Activated CD4-positive, alpha-beta T cell treated with anti-CD3 and anti-CD28 coated beads, Interleukin-2, amount 10 ng/mL, durations not matched to agents 7 days and 5 days (primary cell): ENCODE measurements at regions not wholly inside any gene's neighbourhood (a gene's known extent, or its start where the extent isn't known, plus 50 kb on each side); places are given as distances from the start of the nearest gene placed in this dataset.

ENCODE experiments used
- CTCF ChIA-PET: fragments of 350-600 bp; sonication (Branson Sonifier 250); formaldehyde crosslinking; loops from one replicate; lab custom pipeline; 2021; ENCODE audit warnings: antibody characterized with exemption; lab: Charles Lee
- POLR2A ChIA-PET: fragments of 350-600 bp; sonication (Branson Sonifier 250); formaldehyde crosslinking; loops from one replicate; lab custom pipeline; 2021; ENCODE audit warnings: antibody characterized with exemption; lab: Charles Lee
- DNase-seq: peaks from one replicate; pipeline ENCODE4 v3.0.0-alpha.2; 2020
- H3K27ac Mint-ChIP-seq: one replicate; pipeline ENCODE4 v1.8.0; 2021; ENCODE audit warnings: mild to moderate bottlenecking, moderate library complexity, mixed read lengths
- H3K27me3 Mint-ChIP-seq: one replicate; pipeline ENCODE4 v1.8.0; 2021; ENCODE audit warnings: mixed read lengths
- H3K36me3 Mint-ChIP-seq: one replicate; pipeline ENCODE4 v1.8.0; 2021; ENCODE audit warnings: low read depth, mixed read lengths
- H3K4me1 Mint-ChIP-seq: one replicate; pipeline ENCODE4 v1.8.0; 2021; ENCODE audit warnings: mixed read lengths
- H3K4me3 Mint-ChIP-seq: one replicate; pipeline ENCODE4 v1.8.0; 2021; ENCODE audit warnings: mild to moderate bottlenecking, moderate library complexity, mixed read lengths
- H3K9me3 Mint-ChIP-seq: one replicate; pipeline ENCODE4 v1.8.0; 2021; ENCODE audit warnings: mixed read lengths

DNA sequence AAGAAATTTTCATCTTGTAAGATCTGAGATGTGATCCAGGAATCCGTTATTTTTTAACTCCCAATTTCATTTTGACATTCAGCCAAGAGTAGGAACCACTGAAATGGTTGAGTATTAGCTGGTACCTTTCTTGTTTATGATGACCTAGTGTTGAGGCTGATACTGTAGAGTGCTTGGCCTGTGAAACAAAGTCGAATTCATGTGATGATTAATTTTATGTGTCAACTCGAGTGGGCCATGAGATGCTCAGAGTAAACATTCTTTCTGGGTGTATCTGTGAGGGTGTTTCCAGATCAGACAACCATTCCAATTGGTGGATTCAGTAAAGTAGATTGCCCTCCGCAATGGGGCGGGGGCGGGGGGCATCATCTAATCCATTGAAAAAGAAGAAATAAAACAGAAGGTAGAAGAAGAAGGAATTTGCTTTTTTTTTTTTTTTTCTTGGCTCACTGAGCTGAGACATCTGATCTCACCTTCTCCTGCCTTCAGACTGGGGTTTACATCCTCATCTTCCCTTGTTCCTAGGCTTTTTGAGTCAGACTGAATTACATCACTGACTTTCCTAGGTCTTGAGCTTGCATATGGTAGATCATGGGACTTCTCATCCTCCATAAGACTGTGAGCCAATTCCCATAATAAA lies 264.6 kb upstream of the KCNJ16 start:
- no peaks in the 10 kb centered on the region for H3K4me1 Mint-ChIP-seq
- H3K9me3 Mint-ChIP-seq = no peaks in the 10 kb centered on the region
- no peak for DNase-seq
- H3K36me3 Mint-ChIP-seq = no peaks in the 10 kb centered on the region
- CTCF ChIA-PET = no interaction called here
- H3K27ac Mint-ChIP-seq = no peak overlapping the region
- no peak overlapping the region for H3K4me3 Mint-ChIP-seq
- POLR2A ChIA-PET = no interaction called here
- H3K27me3 Mint-ChIP-seq = no peaks in the 10 kb centered on the region

DNA sequence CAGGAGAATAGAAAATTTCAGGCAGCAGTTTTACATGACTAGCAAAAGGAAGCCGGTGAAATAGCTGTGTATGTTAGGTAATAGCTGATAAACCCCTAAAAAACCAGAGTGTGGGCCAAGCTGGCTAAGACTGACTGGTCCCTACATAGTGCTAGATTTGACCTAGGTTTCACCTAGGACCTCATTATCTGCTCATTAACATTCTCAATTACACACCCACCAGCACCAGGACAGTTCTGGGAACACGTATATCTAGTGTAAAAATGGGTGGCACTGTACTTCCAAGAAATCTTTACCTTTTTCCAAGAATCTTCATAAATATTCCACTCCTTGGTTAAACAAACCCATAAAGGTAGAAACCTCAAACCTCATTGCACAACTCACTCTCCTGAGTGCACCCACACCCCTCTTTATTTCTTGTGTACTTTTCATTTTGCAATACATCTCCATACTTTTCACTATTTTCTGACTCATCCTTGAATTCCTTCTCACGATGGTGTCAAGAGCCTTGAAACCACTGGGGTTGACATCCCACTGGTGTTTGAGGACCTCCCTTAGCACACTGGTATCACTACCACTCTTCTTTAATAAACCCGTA lies 262.7 kb upstream of the KCNJ16 start:
- no peak for DNase-seq
- Mint-ChIP-seq H3K27ac (no peak overlapping the region), H3K9me3 (no peaks in the 10 kb centered on the region), H3K4me3 (no peak overlapping the region), H3K4me1 (no peaks in the 10 kb centered on the region), H3K27me3 (no peaks in the 10 kb centered on the region), H3K36me3 (no peaks in the 10 kb centered on the region)
- ChIA-PET POLR2A (interaction anchor here (0.6 kb wide), 1 partner anchor 55 kb away, joined by 3 read pairs; no protein-coding TSS in a partner anchor), CTCF (interaction anchor here (0.6 kb wide), 1 partner anchor 16 kb away, joined by 3 read pairs; no protein-coding TSS in a partner anchor)

DNA sequence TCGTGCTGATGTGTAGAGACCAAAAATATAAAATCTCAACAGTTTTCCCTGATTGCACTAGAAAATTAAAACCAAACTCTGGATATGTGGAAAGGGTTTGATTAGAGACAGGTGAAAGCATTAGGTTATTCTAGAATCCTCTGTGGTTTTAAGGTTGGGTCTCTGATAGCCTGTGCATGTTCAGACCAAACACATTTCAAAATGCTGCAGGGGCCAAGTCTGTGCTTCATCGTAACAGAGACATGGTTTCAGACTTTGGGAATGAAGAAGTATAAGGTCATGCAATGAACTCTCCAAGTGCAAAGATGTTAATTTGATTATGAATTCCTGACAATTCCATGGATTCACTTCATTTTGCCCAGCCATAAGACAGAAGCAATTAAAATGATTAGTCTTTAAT lies 261.0 kb upstream of the KCNJ16 start:
- DNase-seq = no peak
- Mint-ChIP-seq H3K9me3 (peaks cover 6% of the 10 kb centered on the region), H3K4me1 (no peaks in the 10 kb centered on the region), H3K4me3 (no peak overlapping the region), H3K27ac (no peak overlapping the region), H3K27me3 (no peaks in the 10 kb centered on the region), H3K36me3 (no peaks in the 10 kb centered on the region)
- CTCF ChIA-PET = no interaction called here
- POLR2A ChIA-PET = no interaction called here

DNA sequence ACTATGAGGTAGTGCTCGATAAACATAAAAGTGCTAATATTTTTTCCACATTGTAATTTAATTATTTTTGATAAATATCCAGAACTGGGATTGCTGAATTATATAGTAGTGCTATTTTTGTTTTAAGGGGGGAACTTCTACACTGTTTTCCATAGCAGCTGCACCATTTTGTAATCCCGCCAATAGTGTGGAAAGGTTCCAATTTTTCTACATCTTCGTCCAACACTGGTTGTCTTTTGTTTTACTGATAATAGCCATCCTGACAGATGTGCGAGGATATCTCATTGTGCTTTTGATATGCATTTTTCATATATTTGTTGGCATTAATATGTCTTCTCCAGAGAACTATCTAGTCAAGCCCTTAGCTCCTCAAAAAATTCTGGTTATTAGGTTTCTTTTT lies 259.6 kb upstream of the KCNJ16 start:
- peaks cover 6% of the 10 kb centered on the region for H3K9me3 Mint-ChIP-seq
- DNase-seq = no peak
- H3K27ac Mint-ChIP-seq = no peak overlapping the region
- no peaks in the 10 kb centered on the region for H3K4me1 Mint-ChIP-seq
- POLR2A ChIA-PET = no interaction called here
- H3K4me3 Mint-ChIP-seq = no peak overlapping the region
- H3K36me3 Mint-ChIP-seq = no peaks in the 10 kb centered on the region
- H3K27me3 Mint-ChIP-seq = no peaks in the 10 kb centered on the region
- CTCF ChIA-PET = no interaction called here

DNA sequence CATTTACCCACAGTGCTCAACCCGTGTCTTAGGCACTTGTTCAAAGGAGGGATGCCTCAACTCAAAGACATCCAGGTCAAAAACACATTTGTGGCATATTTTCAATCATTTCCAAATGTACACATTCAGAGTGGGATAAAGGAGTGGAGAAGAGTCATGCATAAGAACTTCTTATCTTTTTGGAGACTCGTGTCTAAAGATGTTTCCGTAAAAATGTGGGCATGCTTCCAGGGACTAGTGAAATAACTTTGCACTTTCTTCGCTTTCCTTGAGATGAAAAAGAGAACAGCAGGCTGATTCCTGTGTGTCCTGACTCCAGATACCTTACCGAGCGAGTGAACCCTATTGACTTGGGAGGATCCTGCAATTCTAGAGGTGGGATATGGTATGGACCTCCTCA lies 256.6 kb upstream of the KCNJ16 start:
- H3K4me1 Mint-ChIP-seq = no peaks in the 10 kb centered on the region
- H3K4me3 Mint-ChIP-seq = no peak overlapping the region
- CTCF ChIA-PET = no interaction called here
- DNase-seq = no peak
- no peak overlapping the region for H3K27ac Mint-ChIP-seq
- H3K9me3 Mint-ChIP-seq = peaks cover 6% of the 10 kb centered on the region
- POLR2A ChIA-PET = no interaction called here
- no peaks in the 10 kb centered on the region for H3K27me3 Mint-ChIP-seq
- no peaks in the 10 kb centered on the region for H3K36me3 Mint-ChIP-seq

DNA sequence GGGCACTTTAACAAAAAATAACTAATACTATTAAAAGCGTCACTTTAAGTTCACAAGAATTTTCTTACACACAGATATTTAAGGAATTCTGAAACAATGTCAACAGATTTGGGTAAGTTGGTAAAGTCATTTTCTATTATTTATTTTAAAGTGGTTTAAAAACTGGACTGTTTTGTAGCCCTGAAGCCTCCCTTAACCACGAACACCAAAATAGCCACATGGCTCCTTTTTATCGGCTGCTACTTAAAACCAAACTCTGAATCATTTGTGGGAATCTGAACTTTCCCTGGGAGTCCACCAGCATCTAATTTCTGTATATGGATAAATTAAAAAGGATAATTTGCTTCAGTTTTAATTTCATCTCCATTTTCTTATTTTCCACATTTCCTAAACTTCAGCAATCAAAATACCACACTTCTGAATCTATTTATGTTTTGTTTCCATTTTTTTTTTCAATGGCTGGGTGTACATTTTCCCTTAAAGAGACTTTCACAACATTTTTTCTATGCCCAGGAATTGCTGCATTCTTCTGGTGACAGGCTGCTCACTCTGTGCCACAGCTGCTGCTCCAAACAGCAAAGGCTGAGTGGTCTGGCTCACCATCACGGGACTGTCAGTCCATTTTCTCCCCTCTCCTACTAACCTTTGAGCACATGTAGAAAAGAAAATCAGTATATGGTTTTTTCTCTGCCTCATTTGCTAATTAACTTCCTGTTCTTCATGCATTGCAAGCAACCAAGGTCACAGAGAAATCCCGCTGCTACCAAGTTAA lies 255.5 kb upstream of the KCNJ16 start:
- CTCF ChIA-PET = no interaction called here
- no peaks in the 10 kb centered on the region for H3K27me3 Mint-ChIP-seq
- H3K27ac Mint-ChIP-seq = no peak overlapping the region
- H3K4me1 Mint-ChIP-seq = no peaks in the 10 kb centered on the region
- no peaks in the 10 kb centered on the region for H3K36me3 Mint-ChIP-seq
- H3K4me3 Mint-ChIP-seq = no peak overlapping the region
- no peak for DNase-seq
- peaks cover 6% of the 10 kb centered on the region for H3K9me3 Mint-ChIP-seq
- POLR2A ChIA-PET = no interaction called here

DNA sequence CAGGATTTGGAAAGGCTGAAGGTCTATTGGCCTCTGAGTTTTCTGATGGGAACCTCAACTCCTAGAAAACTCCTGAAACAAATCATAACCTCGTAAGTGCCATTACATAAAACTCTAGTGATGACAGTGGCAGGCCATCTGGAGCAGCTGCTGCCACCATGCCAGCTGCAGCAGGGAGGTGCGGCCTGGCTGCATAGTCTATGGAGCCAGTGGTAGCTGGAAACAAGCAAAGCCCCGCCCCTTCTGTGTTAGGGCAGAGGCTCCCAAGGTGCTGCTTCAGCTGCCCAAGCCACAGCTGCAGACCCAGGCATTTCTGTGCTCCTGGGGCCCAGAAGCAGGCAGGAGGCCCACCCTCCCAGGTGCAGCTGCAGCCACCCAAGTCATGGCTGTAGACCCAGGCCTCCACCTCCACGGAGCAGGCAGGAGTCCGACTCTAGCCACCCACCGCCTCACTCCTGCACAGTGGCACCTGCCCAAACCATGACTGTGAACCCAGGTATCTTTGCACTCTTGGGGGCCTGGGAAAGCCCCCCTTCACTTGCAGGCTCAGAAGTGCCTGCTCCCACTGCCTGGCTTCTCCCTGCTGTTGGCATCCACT lies 254.1 kb upstream of the KCNJ16 start:
- Mint-ChIP-seq H3K27me3 (no peaks in the 10 kb centered on the region), H3K4me3 (no peak overlapping the region), H3K9me3 (peaks cover 9% of the 10 kb centered on the region), H3K27ac (no peak overlapping the region), H3K4me1 (no peaks in the 10 kb centered on the region), H3K36me3 (no peaks in the 10 kb centered on the region)
- no peak for DNase-seq
- CTCF ChIA-PET = no interaction called here
- POLR2A ChIA-PET = no interaction called here

DNA sequence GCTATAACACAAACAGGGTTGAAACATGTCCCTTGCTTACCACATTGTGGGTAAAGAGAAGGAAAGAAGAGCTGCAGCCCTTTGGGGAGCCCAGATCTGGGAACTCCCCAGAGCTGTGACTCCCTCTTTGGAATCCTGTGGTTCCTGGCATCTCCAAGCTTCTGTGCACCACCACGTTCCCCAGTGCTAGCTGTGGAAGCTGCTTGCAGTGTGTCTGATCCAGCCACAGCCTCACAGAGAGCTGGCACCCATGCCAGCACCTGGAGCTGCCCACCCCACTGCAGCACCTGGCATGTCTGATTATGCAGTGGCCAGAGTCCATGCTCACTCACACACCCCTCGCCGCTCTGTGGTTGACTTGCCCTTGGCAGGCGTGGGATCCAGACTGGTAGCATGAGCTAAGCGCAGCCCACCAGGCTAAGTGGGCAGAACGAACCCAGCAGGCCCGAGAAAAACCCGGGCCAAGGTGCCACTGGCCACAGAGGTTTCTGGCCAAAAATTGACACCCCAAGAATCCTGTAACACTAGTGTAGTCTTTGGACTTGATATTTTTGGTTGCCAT lies 252.6 kb upstream of the KCNJ16 start:
- CTCF ChIA-PET = interaction anchor here (0.5 kb wide), 1 partner anchor 1981 kb away, joined by 3 read pairs; no protein-coding TSS in a partner anchor
- POLR2A ChIA-PET = no interaction called here
- Mint-ChIP-seq H3K9me3 (peaks cover 9% of the 10 kb centered on the region), H3K27me3 (no peaks in the 10 kb centered on the region), H3K36me3 (no peaks in the 10 kb centered on the region), H3K4me3 (no peak overlapping the region), H3K27ac (no peak overlapping the region), H3K4me1 (no peaks in the 10 kb centered on the region)
- DNase-seq = no peak

DNA sequence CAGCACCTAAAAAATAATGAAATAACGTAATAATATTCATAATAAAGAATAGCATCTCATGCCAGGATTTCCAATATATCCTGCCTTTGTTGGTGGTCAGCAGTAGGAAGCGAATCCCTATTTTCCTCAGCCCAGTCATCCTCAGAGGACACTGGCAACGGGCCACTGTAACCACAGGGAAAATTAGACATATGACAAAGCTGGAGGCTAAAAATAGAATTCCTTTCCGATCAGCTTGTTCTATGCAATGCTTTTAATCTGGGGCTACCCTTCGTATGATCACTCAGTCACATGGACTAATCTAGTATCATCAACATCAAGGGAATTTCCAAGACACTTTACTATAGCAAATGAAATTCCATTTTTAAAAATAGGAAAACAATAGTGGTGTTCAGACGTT lies 246.9 kb upstream of the KCNJ16 start:
- no peak for DNase-seq
- Mint-ChIP-seq H3K27ac (no peak overlapping the region), H3K36me3 (no peaks in the 10 kb centered on the region), H3K27me3 (peaks cover under 1% of the 10 kb centered on the region), H3K9me3 (peaks cover 3% of the 10 kb centered on the region), H3K4me1 (no peaks in the 10 kb centered on the region), H3K4me3 (no peak overlapping the region)
- ChIA-PET POLR2A (no interaction called here), CTCF (no interaction called here)

DNA sequence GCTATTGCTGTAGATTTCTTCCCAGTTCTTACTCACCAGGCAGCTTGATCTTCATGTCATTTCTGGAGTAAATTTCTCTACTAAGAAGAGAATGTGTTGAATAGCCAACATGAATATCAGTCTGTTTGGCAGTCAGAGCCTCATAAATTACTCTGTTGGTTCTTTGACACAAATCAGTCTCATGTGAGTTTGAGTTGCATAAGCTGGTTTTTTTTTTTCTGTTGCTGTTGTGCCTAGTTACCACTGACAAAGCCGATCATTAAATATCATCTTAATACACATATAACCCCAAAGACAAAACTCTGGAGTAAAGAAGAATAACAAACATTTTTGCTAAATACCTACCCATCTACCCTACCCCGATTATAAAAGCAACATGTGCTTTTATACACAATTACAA lies 240.5 kb upstream of the KCNJ16 start:
- POLR2A ChIA-PET = no interaction called here
- H3K36me3 Mint-ChIP-seq = no peaks in the 10 kb centered on the region
- CTCF ChIA-PET = no interaction called here
- H3K4me1 Mint-ChIP-seq = no peaks in the 10 kb centered on the region
- no peak for DNase-seq
- H3K9me3 Mint-ChIP-seq = peaks cover 3% of the 10 kb centered on the region
- H3K27me3 Mint-ChIP-seq = peaks cover 7% of the 10 kb centered on the region
- no peak overlapping the region for H3K4me3 Mint-ChIP-seq
- no peak overlapping the region for H3K27ac Mint-ChIP-seq

DNA sequence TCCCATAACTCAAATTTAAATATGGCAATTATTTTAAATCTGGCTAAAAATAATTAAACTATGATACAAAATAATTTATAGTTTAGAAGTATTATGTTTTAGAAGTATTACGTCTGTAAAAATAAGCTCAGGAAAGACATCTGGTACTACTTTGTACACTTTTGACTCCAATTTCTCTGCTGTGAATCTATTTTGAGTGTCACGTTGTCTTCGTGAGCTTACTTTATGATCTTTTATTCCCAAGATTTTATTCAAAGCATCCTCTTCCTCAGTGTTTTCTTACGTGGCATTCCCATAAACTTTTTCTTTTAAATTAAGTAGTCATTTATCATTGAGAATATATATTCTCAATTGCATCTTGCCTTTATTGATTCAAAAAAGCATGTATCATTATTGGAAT lies 223.3 kb upstream of the KCNJ16 start:
- no peak for DNase-seq
- peaks cover 13% of the 10 kb centered on the region for H3K9me3 Mint-ChIP-seq
- ChIA-PET POLR2A (no interaction called here), CTCF (interaction anchor here (0.6 to 1.3 kb wide), 2 partner anchors 9 to 13 kb away, joined by 4 to 5 read pairs; no protein-coding TSS in a partner anchor)
- no peaks in the 10 kb centered on the region for H3K4me1 Mint-ChIP-seq
- H3K36me3 Mint-ChIP-seq = no peaks in the 10 kb centered on the region
- H3K27ac Mint-ChIP-seq = no peak overlapping the region
- H3K27me3 Mint-ChIP-seq = no peaks in the 10 kb centered on the region
- H3K4me3 Mint-ChIP-seq = no peak overlapping the region

DNA sequence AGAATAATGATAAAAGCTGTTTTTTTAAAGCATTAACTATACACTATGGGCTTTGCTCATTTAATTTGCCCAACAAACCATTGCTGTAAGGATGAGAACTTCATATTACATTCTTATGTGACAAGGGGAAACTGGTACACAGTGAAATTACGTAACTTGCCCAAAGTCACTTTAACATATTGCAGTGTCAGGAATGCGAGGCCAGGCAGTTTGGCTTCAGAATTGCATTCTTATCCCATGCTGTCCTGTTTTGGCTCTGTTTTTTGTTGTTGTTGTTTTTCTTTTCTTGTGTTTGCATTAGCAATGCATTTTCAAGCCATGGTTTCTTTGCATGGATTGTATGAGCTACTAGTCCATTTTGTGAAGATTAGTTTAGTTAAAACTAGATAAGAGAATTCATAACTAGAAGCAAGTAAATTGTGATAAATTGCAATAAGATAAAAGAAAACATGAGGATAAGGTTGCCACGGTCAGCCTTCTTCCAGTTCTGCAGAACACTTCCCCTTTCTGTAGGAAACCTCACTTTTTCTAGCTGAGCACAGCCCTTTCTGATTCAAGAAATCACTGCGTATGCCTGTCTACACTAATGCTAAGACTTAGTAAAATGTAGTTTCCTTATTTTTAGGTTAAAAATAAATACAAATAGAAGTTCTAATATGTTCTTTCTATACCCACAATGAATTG lies 221.3 kb upstream of the KCNJ16 start:
- DNase-seq = no peak
- Mint-ChIP-seq H3K36me3 (no peaks in the 10 kb centered on the region), H3K4me3 (no peak overlapping the region), H3K27me3 (no peaks in the 10 kb centered on the region), H3K4me1 (no peaks in the 10 kb centered on the region), H3K9me3 (peaks cover 13% of the 10 kb centered on the region), H3K27ac (no peak overlapping the region)
- ChIA-PET CTCF (no interaction called here), POLR2A (no interaction called here)
